HepG2 (cell line): ENCODE measurements at regions not wholly inside any gene's neighbourhood (a gene's known extent, or its start where the extent isn't known, plus 50 kb on each side); places are given as distances from the start of the nearest gene placed in this dataset.

Experiments used
- ETV6 ChIP-seq: sonication (generic); formaldehyde crosslinking; conservative IDR thresholded peaks from 2 replicates; pipeline ENCODE4 v1.4.0; 2020; ENCODE audit warnings: missing genetic modification reagents
- PAF1 ChIP-seq: IDR thresholded peaks from 2 replicates; pipeline ENCODE4 v1.6.1; 2016; ENCODE audit warnings: missing genetic modification reagents, missing compliant biosample characterization
- POLR2A ChIP-seq, 2 experiments: IDR thresholded peaks; 2 replicates each; pipeline ENCODE4 v1.6.1; 2011; ENCODE audit warnings: low read depth in 2 of 2, low read length in 2 of 2, mild to moderate bottlenecking in 1 of 2, moderate library complexity in 1 of 2; ENCODE audit not compliant: insufficient read depth in 1 of 2
- ZNF605 ChIP-seq: sonication (generic); formaldehyde crosslinking; IDR thresholded peaks from 2 replicates; pipeline ENCODE4 v1.8.0; 2022; ENCODE audit warnings: mild to moderate bottlenecking, missing genetic modification reagents
- ZSCAN30 ChIP-seq: sonication (generic); formaldehyde crosslinking; IDR thresholded peaks from 2 replicates; pipeline ENCODE4 v1.5.0; 2020; ENCODE audit warnings: mild to moderate bottlenecking, missing genetic modification reagents
- ZZZ3 ChIP-seq: sonication (generic); formaldehyde crosslinking; IDR thresholded peaks from 2 replicates; pipeline ENCODE4 v1.4.0; 2020; ENCODE audit warnings: missing genetic modification reagents, mild to moderate bottlenecking, borderline replicate concordance
- TF ChIP-seq, protein P1 (sequence below): sonication (generic); formaldehyde crosslinking; IDR thresholded peaks from 2 replicates; pipeline ENCODE4 v1.5.0; 2020; ENCODE audit warnings: mild to moderate bottlenecking, missing genetic modification reagents, moderate library complexity
- TF ChIP-seq, protein P2 (sequence below): sonication (generic); formaldehyde crosslinking; IDR thresholded peaks from 2 replicates; pipeline ENCODE4 v1.5.1; 2020; ENCODE audit warnings: missing genetic modification reagents, mild to moderate bottlenecking, borderline replicate concordance
- TF ChIP-seq, protein P3 (sequence below): IDR thresholded peaks from 2 replicates; pipeline ENCODE4 v1.6.1; 2016; ENCODE audit warnings: low read depth, control low read depth
- TF ChIP-seq, protein P4 (sequence below): sonication (generic); formaldehyde crosslinking; IDR thresholded peaks from 2 replicates; pipeline ENCODE4 v1.4.0; 2020; ENCODE audit warnings: missing genetic modification reagents; ENCODE audit errors: not compliant biosample characterization

DNA sequence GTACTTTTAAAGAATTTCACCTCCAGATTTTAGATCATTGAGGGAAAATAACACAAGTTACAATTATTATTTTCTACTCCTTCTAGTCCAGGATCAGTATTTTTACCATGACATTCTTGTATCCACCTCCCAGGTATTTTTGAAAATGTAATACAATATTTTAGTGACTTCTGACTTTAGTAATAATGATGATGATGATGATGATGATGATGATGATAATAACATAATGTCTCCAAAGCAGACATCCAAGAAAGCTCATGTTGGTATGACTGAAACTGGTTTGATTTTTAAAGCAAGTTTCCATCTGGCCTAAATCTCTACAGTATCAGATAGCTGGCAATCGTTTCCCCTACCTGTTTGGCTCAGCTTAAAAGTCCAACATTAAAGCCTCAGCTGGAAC, 140.0 kb upstream of the GULP1 start:
- TF ChIP-seq, protein P1, sequence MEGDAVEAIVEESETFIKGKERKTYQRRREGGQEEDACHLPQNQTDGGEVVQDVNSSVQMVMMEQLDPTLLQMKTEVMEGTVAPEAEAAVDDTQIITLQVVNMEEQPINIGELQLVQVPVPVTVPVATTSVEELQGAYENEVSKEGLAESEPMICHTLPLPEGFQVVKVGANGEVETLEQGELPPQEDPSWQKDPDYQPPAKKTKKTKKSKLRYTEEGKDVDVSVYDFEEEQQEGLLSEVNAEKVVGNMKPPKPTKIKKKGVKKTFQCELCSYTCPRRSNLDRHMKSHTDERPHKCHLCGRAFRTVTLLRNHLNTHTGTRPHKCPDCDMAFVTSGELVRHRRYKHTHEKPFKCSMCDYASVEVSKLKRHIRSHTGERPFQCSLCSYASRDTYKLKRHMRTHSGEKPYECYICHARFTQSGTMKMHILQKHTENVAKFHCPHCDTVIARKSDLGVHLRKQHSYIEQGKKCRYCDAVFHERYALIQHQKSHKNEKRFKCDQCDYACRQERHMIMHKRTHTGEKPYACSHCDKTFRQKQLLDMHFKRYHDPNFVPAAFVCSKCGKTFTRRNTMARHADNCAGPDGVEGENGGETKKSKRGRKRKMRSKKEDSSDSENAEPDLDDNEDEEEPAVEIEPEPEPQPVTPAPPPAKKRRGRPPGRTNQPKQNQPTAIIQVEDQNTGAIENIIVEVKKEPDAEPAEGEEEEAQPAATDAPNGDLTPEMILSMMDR (CRISPR knock-in tag) = no peak
- no peak for TF ChIP-seq ZNF605
- TF ChIP-seq ZSCAN30 (CRISPR knock-in tag) = no peak
- TF ChIP-seq POLR2A (IDR thresholded peaks at IDR 0.05; ENCODE audit: insufficient read depth in 1 of 2, low read depth in 2 of 2, low read length in 2 of 2) = no peak
- TF ChIP-seq ZZZ3 (CRISPR knock-in tag) = no peak
- no peak for TF ChIP-seq PAF1 (CRISPR knock-in tag)
- no peak for TF ChIP-seq ETV6 (CRISPR knock-in tag)
- TF ChIP-seq, protein P2, sequence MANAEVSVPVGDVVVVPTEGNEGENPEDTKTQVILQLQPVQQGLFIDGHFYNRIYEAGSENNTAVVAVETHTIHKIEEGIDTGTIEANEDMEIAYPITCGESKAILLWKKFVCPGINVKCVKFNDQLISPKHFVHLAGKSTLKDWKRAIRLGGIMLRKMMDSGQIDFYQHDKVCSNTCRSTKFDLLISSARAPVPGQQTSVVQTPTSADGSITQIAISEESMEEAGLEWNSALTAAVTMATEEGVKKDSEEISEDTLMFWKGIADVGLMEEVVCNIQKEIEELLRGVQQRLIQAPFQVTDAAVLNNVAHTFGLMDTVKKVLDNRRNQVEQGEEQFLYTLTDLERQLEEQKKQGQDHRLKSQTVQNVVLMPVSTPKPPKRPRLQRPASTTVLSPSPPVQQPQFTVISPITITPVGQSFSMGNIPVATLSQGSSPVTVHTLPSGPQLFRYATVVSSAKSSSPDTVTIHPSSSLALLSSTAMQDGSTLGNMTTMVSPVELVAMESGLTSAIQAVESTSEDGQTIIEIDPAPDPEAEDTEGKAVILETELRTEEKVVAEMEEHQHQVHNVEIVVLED (CRISPR knock-in tag) = no peak
- TF ChIP-seq, protein P3, sequence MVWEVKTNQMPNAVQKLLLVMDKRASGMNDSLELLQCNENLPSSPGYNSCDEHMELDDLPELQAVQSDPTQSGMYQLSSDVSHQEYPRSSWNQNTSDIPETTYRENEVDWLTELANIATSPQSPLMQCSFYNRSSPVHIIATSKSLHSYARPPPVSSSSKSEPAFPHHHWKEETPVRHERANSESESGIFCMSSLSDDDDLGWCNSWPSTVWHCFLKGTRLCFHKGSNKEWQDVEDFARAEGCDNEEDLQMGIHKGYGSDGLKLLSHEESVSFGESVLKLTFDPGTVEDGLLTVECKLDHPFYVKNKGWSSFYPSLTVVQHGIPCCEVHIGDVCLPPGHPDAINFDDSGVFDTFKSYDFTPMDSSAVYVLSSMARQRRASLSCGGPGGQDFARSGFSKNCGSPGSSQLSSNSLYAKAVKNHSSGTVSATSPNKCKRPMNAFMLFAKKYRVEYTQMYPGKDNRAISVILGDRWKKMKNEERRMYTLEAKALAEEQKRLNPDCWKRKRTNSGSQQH = no peak
- TF ChIP-seq, protein P4, sequence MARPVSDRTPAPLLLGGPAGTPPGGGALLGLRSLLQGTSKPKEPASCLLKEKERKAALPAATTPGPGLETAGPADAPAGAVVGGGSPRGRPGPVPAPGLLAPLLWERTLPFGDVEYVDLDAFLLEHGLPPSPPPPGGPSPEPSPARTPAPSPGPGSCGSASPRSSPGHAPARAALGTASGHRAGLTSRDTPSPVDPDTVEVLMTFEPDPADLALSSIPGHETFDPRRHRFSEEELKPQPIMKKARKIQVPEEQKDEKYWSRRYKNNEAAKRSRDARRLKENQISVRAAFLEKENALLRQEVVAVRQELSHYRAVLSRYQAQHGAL (CRISPR knock-in tag) = no peak
